T-helper 2 cell treated with Interferon-gamma antibody and Interleukin-4, amounts not matched to agents 5 μg/mL and 100 μg/mL, for 36 hours (primary cell): ENCODE measurements at regions not wholly inside any gene's neighbourhood (a gene's known extent, or its start where the extent isn't known, plus 50 kb on each side); places are given as distances from the start of the nearest gene placed in this dataset.

Experiments used
- DNase-seq: peaks from one replicate; pipeline ENCODE4 v3.0.0; 2021; ENCODE audit warnings: low spot score
- H3K27ac Mint-ChIP-seq: one replicate; pipeline ENCODE4 v1.8.0; 2021; ENCODE audit warnings: mild to moderate bottlenecking, mixed read lengths
- H3K27me3 Mint-ChIP-seq: one replicate; pipeline ENCODE4 v1.8.0; 2021; ENCODE audit warnings: low read depth, mixed read lengths
- H3K36me3 Mint-ChIP-seq: one replicate; pipeline ENCODE4 v1.8.0; 2021; ENCODE audit warnings: low read depth, mixed read lengths
- H3K4me1 Mint-ChIP-seq: one replicate; pipeline ENCODE4 v1.8.0; 2021; ENCODE audit warnings: low read depth, mixed read lengths
- H3K4me3 Mint-ChIP-seq: one replicate; pipeline ENCODE4 v1.8.0; 2022; ENCODE audit warnings: mild to moderate bottlenecking, moderate library complexity, mixed read lengths
- H3K9me3 Mint-ChIP-seq: one replicate; pipeline ENCODE4 v1.8.0; 2021; ENCODE audit warnings: mixed read lengths

DNA sequence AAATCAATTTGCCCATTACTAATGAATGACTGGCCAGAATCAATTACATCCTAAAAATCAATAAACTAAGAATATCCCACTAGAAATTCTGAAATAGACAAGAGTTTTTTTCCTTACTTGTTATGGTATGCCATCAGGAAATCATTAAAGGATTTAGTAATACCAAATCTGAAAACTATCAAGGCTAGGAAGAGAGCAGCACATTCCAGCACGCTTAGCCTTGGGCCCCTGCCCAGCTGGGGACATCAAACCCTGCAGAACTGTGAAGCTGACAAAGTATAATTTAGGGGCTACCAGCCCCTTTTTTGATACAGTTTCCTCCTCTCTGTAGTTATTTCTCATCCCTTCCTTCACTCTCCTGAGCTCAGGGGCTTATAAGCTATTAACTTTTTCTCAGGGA is 247.8 kb upstream of the ZC3H12C start:
- Mint-ChIP-seq H3K4me3 (no peak overlapping the region), H3K27ac (no peak overlapping the region), H3K9me3 (no peaks in the 10 kb centered on the region), H3K4me1 (no peaks in the 10 kb centered on the region), H3K36me3 (no peaks in the 10 kb centered on the region), H3K27me3 (no peaks in the 10 kb centered on the region)
- DNase-seq: no peak

GRCh38 chr11:109847621-109848020 is 245.6 kb upstream of the ZC3H12C start:
- Mint-ChIP-seq H3K27ac (no peak overlapping the region), H3K4me1 (no peaks in the 10 kb centered on the region), H3K9me3 (no peaks in the 10 kb centered on the region), H3K36me3 (no peaks in the 10 kb centered on the region), H3K4me3 (no peak overlapping the region), H3K27me3 (no peaks in the 10 kb centered on the region)
- no peak for DNase-seq

DNA sequence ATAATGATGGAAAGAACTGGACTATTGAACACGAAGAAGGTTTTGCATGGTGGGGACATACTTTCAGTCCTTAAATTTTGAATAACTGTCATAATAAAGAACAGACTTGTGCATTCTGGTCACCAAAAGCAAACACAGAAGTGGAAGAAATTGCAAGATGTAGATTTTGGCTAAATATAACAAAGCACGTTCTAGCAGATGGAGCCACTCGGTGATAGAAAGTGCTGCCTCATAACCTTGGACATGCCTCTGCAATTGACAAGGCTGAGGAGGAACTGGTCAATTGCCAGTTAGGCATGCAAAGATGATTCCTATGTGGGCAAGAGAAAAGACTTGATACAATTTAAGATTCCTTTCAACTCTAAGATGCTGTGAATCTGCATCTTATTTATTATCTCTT is 244.1 kb upstream of the ZC3H12C start:
- no peak for DNase-seq
- Mint-ChIP-seq H3K9me3 (no peaks in the 10 kb centered on the region), H3K4me3 (no peak overlapping the region), H3K36me3 (no peaks in the 10 kb centered on the region), H3K27me3 (no peaks in the 10 kb centered on the region), H3K4me1 (no peaks in the 10 kb centered on the region), H3K27ac (no peak overlapping the region)

DNA sequence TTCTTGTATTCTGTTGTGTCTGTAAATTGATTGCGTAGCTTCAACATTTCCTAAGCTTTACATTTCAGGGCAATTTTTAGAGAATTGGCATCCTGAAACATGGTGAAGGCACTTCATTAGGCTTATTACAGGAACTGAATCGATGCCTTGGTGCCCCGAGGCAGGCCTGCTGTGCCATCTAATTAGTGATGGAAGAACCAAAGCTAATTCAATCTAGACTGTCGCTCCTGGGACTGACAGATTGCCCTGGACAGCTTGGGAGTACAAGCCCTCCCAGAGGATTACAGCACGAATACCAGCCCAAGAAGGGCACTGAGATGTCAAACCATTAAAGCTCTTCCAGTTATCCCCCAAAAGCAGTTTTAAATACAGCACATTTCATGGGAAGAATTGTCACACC is 243.2 kb upstream of the ZC3H12C start:
- Mint-ChIP-seq H3K4me3 (no peak overlapping the region), H3K36me3 (no peaks in the 10 kb centered on the region), H3K9me3 (no peaks in the 10 kb centered on the region), H3K4me1 (no peaks in the 10 kb centered on the region), H3K27ac (no peak overlapping the region), H3K27me3 (no peaks in the 10 kb centered on the region)
- DNase-seq: no peak

DNA sequence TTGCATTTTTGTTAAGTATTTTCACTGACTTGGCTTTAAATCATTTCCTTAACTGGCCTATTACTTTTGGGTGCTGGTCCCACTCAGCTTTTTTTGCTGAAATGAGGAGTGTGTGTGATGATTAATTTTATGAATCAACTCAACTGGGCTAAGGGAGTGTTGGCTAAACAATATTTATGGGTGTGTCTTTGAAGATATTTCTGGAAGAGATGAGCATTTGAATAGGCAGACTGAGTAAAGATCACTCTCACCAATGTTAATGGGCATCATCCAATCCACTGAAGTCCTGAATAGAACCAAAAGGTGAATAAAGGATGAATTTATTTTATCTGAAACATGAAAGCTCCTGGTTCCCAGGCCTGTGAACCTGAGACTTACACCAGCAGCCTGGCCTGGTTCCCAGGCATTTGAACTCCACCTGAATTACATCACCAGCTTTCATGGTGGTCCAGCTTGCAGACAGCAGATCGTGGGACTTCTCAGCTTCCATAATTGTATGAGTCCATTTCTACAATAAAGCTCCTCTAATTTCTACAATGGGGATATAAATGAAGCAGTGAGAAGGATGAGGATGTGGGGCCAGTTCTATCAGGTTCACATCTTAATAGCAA is 241.3 kb upstream of the ZC3H12C start:
- no peak for DNase-seq
- Mint-ChIP-seq H3K4me1 (no peaks in the 10 kb centered on the region), H3K27me3 (no peaks in the 10 kb centered on the region)

DNA sequence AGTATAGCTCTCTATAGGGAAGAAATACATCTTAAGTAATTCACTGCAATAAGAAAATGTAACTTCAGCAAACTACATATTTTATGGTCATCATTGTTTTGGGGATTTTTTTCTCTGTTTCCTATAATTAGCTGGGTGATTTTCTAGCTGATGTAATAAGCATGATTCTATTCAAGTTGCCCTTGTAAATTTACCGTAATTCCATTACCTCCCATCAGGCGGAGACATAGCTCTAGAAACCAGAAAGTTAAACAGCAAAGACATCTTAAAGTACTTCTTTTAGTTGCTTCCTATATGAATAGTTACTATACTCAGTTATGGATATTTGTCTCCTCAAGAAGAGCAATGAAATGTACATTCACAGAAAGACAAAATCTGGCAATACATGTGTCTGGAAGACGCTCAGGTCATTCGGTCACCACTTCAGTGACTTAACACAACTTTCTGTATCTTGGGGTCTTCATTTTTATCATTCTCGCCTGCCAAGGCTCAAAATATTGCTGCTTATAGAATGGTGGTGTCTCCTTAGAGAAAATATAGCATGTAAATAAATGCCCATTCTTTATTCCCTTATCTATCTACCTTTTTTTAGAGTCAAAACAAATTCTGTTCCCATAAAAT is 239.9 kb upstream of the ZC3H12C start:
- Mint-ChIP-seq H3K36me3 (no peaks in the 10 kb centered on the region), H3K4me1 (no peaks in the 10 kb centered on the region), H3K4me3 (no peak overlapping the region), H3K9me3 (no peaks in the 10 kb centered on the region), H3K27ac (no peak overlapping the region), H3K27me3 (no peaks in the 10 kb centered on the region)
- DNase-seq: no peak

More for the DNA sequence above, 241.3 kb upstream of the ZC3H12C start:
- no peaks in the 10 kb centered on the region for H3K9me3 Mint-ChIP-seq
- no peak overlapping the region for H3K4me3 Mint-ChIP-seq
- no peak overlapping the region for H3K27ac Mint-ChIP-seq
- no peaks in the 10 kb centered on the region for H3K36me3 Mint-ChIP-seq

GRCh38 chr11:109854731-109855130 is 238.5 kb upstream of the ZC3H12C start:
- no peaks in the 10 kb centered on the region for H3K36me3 Mint-ChIP-seq
- H3K4me1 Mint-ChIP-seq: no peaks in the 10 kb centered on the region
- no peak for DNase-seq
- H3K4me3 Mint-ChIP-seq: no peak overlapping the region
- no peak overlapping the region for H3K27ac Mint-ChIP-seq
- H3K27me3 Mint-ChIP-seq: no peaks in the 10 kb centered on the region
- H3K9me3 Mint-ChIP-seq: no peaks in the 10 kb centered on the region

GRCh38 chr11:109856928-109857327 is 236.3 kb upstream of the ZC3H12C start:
- H3K9me3 Mint-ChIP-seq: no peaks in the 10 kb centered on the region
- H3K27ac Mint-ChIP-seq: no peak overlapping the region
- no peaks in the 10 kb centered on the region for H3K27me3 Mint-ChIP-seq
- H3K4me3 Mint-ChIP-seq: no peak overlapping the region
- DNase-seq: no peak
- no peaks in the 10 kb centered on the region for H3K36me3 Mint-ChIP-seq
- H3K4me1 Mint-ChIP-seq: no peaks in the 10 kb centered on the region

GRCh38 chr11:109857637-109858036 is 235.6 kb upstream of the ZC3H12C start:
- no peak overlapping the region for H3K4me3 Mint-ChIP-seq
- no peak overlapping the region for H3K27ac Mint-ChIP-seq
- H3K27me3 Mint-ChIP-seq: no peaks in the 10 kb centered on the region
- H3K9me3 Mint-ChIP-seq: no peaks in the 10 kb centered on the region
- no peaks in the 10 kb centered on the region for H3K36me3 Mint-ChIP-seq
- DNase-seq: no peak
- H3K4me1 Mint-ChIP-seq: no peaks in the 10 kb centered on the region

- no peaks in the 10 kb centered on the region for H3K27me3 Mint-ChIP-seq
- H3K4me3 Mint-ChIP-seq: no peak overlapping the region
- H3K9me3 Mint-ChIP-seq: no peaks in the 10 kb centered on the region
- no peaks in the 10 kb centered on the region for H3K36me3 Mint-ChIP-seq
- no peaks in the 10 kb centered on the region for H3K4me1 Mint-ChIP-seq
- no peak for DNase-seq
- H3K27ac Mint-ChIP-seq: no peak overlapping the region
Measured at GRCh38 chr11:109858152-109858551, 235.0 kb upstream of the ZC3H12C start.

- H3K36me3 Mint-ChIP-seq: no peaks in the 10 kb centered on the region
- no peak for DNase-seq
- no peak overlapping the region for H3K4me3 Mint-ChIP-seq
- no peaks in the 10 kb centered on the region for H3K9me3 Mint-ChIP-seq
- H3K27me3 Mint-ChIP-seq: no peaks in the 10 kb centered on the region
- no peak overlapping the region for H3K27ac Mint-ChIP-seq
- H3K4me1 Mint-ChIP-seq: no peaks in the 10 kb centered on the region
Measured at GRCh38 chr11:109859045-109859724, 234.0 kb upstream of the ZC3H12C start.

GRCh38 chr11:109862835-109863234 is 230.4 kb upstream of the ZC3H12C start:
- DNase-seq: no peak
- no peak overlapping the region for H3K4me3 Mint-ChIP-seq
- H3K9me3 Mint-ChIP-seq: no peaks in the 10 kb centered on the region
- no peaks in the 10 kb centered on the region for H3K27me3 Mint-ChIP-seq
- no peaks in the 10 kb centered on the region for H3K36me3 Mint-ChIP-seq
- no peak overlapping the region for H3K27ac Mint-ChIP-seq
- no peaks in the 10 kb centered on the region for H3K4me1 Mint-ChIP-seq

DNA sequence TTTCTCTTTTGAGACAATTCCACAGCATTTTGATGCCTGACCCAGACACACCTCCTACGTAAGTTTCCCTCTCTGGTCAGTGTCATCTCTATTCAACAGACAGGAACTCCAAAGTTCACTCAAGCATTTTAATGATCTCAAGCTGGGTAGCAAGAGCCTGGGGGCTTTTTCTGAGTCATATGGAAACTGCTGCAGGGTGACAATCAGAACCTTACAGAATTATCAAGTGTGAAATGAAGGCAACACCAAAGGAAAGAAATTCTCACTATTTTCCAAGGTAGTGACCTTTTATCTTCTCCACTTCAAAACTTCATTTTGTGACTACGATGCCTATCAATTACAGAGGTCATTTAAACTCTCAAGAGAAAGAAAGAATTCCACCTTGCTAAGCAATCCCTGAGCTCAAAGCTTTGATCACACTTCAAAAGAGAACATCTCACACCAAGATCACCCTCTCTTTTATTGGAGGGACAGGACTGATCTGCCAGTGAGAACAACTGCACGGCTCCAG is 229.0 kb upstream of the ZC3H12C start:
- Mint-ChIP-seq H3K36me3 (no peaks in the 10 kb centered on the region), H3K4me3 (no peak overlapping the region), H3K9me3 (no peaks in the 10 kb centered on the region), H3K27me3 (no peaks in the 10 kb centered on the region), H3K27ac (no peak overlapping the region), H3K4me1 (no peaks in the 10 kb centered on the region)
- DNase-seq: peak; percentile 59

GRCh38 chr11:109864834-109865547 is 228.2 kb upstream of the ZC3H12C start:
- Mint-ChIP-seq H3K4me1 (no peaks in the 10 kb centered on the region), H3K36me3 (no peaks in the 10 kb centered on the region), H3K27ac (no peak overlapping the region), H3K9me3 (no peaks in the 10 kb centered on the region), H3K27me3 (no peaks in the 10 kb centered on the region), H3K4me3 (no peak overlapping the region)
- DNase-seq: no peak
